Left kidney (tissue), 1 donor: ENCODE measurements at regions not wholly inside any gene's neighbourhood (a gene's known extent, or its start where the extent isn't known, plus 50 kb on each side); places are given as distances from the start of the nearest gene placed in this dataset.
A peak's percentile ranks its signal among the peaks of the same experiment; 100 is the strongest.
"Not testable (repeated sequence)": the region's sequence is repeated elsewhere in the genome, so short reads cannot be mapped to it uniquely, and the experiment has no call there.

Experiments used
- DNase-seq: peaks from one replicate; pipeline ENCODE4 v3.0.0-alpha.2; 2013

GRCh38 chr6:50337532-50338122 lies 287.9 kb upstream of the DEFB112 start:
- no peak for DNase-seq

GRCh38 chr6:50353603-50354002 lies 303.9 kb upstream of the DEFB112 start:
- no peak for DNase-seq

- DNase-seq: no peak
Observed at GRCh38 chr6:50358113-50358512, 308.4 kb upstream of the DEFB112 start.

- DNase-seq: no peak
Observed at GRCh38 chr6:50361641-50362331, 312.1 kb upstream of the DEFB112 start.

- DNase-seq: no peak
Observed at GRCh38 chr6:50362706-50363105, 313.0 kb upstream of the DEFB112 start.

- DNase-seq: no peak
Observed at GRCh38 chr6:50369996-50370395, 320.3 kb upstream of the DEFB112 start.

- DNase-seq: no peak
Observed at GRCh38 chr6:50380406-50381098, 330.8 kb upstream of the DEFB112 start.

GRCh38 chr6:50381099-50381415 lies 331.3 kb upstream of the DEFB112 start:
- DNase-seq: no peak

- DNase-seq: no peak
Observed at GRCh38 chr6:50390416-50390815, 322.9 kb upstream of the TFAP2D start.

GRCh38 chr6:50394139-50394538 lies 319.2 kb upstream of the TFAP2D start:
- DNase-seq: not testable (repeated sequence)

- no peak for DNase-seq
Observed at GRCh38 chr6:50404643-50405042, 308.7 kb upstream of the TFAP2D start.

- DNase-seq: no peak
Observed at GRCh38 chr6:50410579-50410978, 302.7 kb upstream of the TFAP2D start.

- not testable (repeated sequence) for DNase-seq
Observed at GRCh38 chr6:50421041-50421440, 292.3 kb upstream of the TFAP2D start.

GRCh38 chr6:50427267-50427666 lies 286.1 kb upstream of the TFAP2D start:
- no peak for DNase-seq

GRCh38 chr6:50437901-50438300 lies 275.4 kb upstream of the TFAP2D start:
- no peak for DNase-seq

GRCh38 chr6:50442531-50443040 lies 270.7 kb upstream of the TFAP2D start:
- DNase-seq: peak; percentile 2

- no peak for DNase-seq
Observed at GRCh38 chr6:50443144-50443543, 270.2 kb upstream of the TFAP2D start.

- DNase-seq: no peak
Observed at GRCh38 chr6:50449128-50449527, 264.2 kb upstream of the TFAP2D start.

GRCh38 chr6:50451826-50452400 lies 261.4 kb upstream of the TFAP2D start:
- DNase-seq: no peak

GRCh38 chr6:50455029-50455428 lies 258.3 kb upstream of the TFAP2D start:
- DNase-seq: no peak

- no peak for DNase-seq
Observed at GRCh38 chr6:50457351-50457750, 256.0 kb upstream of the TFAP2D start.

GRCh38 chr6:50461696-50462095 lies 251.6 kb upstream of the TFAP2D start:
- no peak for DNase-seq

- no peak for DNase-seq
Observed at GRCh38 chr6:50463931-50464330, 249.4 kb upstream of the TFAP2D start.
